CD4-positive, CD25-positive, alpha-beta regulatory T cell (primary cell): ENCODE measurements at regions not wholly inside any gene's neighbourhood (a gene's known extent, or its start where the extent isn't known, plus 50 kb on each side); places are given as distances from the start of the nearest gene placed in this dataset.

ENCODE experiments used
- ATAC-seq, 2 donors: fragments of 150-1000 bp; cut with Tn5 transposase; one replicate each; pipeline ENCODE4 v1.10.0; 2021; ENCODE audit warnings: low read depth in 2 of 2, moderate number of reproducible peaks in 2 of 2, moderate library complexity in 1 of 2
- DNase-seq, 3 donors: peaks; one replicate each; pipeline versions ENCODE4 v3.0.0 to v3.0.0-alpha.2; 2012 to 2022; ENCODE audit warnings: mixed read lengths in 1 of 3
- H3K27ac ChIP-seq: one replicate; pipeline ENCODE4 v1.7.0; 2013; ENCODE audit warnings: mild to moderate bottlenecking, low read length; ENCODE audit not compliant: insufficient read depth, poor library complexity, severe bottlenecking
- H3K27me3 ChIP-seq: one replicate; pipeline ENCODE4 v1.7.0; 2013; ENCODE audit warnings: low read length; ENCODE audit not compliant: control insufficient read depth, insufficient read depth
- H3K36me3 ChIP-seq: one replicate; pipeline ENCODE4 v1.7.0; 2013; ENCODE audit warnings: mild to moderate bottlenecking, low read length, moderate library complexity; ENCODE audit not compliant: control insufficient read depth, insufficient read depth
- H3K4me1 ChIP-seq: 2 replicates; pipeline ENCODE4 v1.7.0; 2013; ENCODE audit warnings: mild to moderate bottlenecking, low read length; ENCODE audit not compliant: insufficient read depth, control insufficient read depth, poor library complexity, severe bottlenecking
- H3K4me3 ChIP-seq: one replicate; pipeline ENCODE4 v1.7.0; 2013; ENCODE audit warnings: low read depth, mild to moderate bottlenecking, low read length, moderate library complexity
- H3K9me3 ChIP-seq, 2 experiments: 1 replicate in 1 of 2; 2 replicates in 1 of 2; pipeline ENCODE4 v1.7.0; 2013; ENCODE audit warnings: low read length in 2 of 2, mild to moderate bottlenecking in 1 of 2, moderate library complexity in 1 of 2; ENCODE audit not compliant: control insufficient read depth in 2 of 2
- H3K27ac Mint-ChIP-seq, 3 donors: one replicate each; pipeline ENCODE4 v1.8.0; 2020 to 2022; ENCODE audit warnings: mild to moderate bottlenecking in 3 of 3, mixed read lengths in 3 of 3, moderate library complexity in 2 of 3
- H3K27me3 Mint-ChIP-seq: one replicate; pipeline ENCODE4 v1.8.0; 2022; ENCODE audit warnings: mild to moderate bottlenecking, mixed read lengths
- H3K36me3 Mint-ChIP-seq: one replicate; pipeline ENCODE4 v1.8.0; 2020; ENCODE audit warnings: mixed read lengths
- H3K4me1 Mint-ChIP-seq, 4 donors: one replicate each; pipeline ENCODE4 v1.8.0; 2020 to 2022; ENCODE audit warnings: mixed read lengths in 4 of 4, mild to moderate bottlenecking in 1 of 4
- H3K4me3 Mint-ChIP-seq, 4 donors: one replicate each; pipeline ENCODE4 v1.8.0; 2020 to 2022; ENCODE audit warnings: mild to moderate bottlenecking in 4 of 4, mixed read lengths in 4 of 4, moderate library complexity in 3 of 4
- H3K9me3 Mint-ChIP-seq, 7 donors: one replicate each; pipeline ENCODE4 v1.8.0; 2020 to 2022; ENCODE audit warnings: mixed read lengths in 7 of 7, mild to moderate bottlenecking in 3 of 7, moderate library complexity in 2 of 7

GRCh38 chr10:131806646-131807317 is 94.0 kb upstream of the PPP2R2D start:
- Histone ChIP-seq H3K36me3 (no peaks in the 10 kb centered on the region), H3K4me1 (no peaks in the 10 kb centered on the region), H3K4me3 (no peak overlapping the region), H3K9me3 (no peaks in the 10 kb centered on the region), H3K27me3 (no peaks in the 10 kb centered on the region), H3K27ac (no peak overlapping the region)
- Mint-ChIP-seq H3K9me3 (no peaks in the 10 kb centered on the region), H3K4me3 (no peak overlapping the region), H3K27me3 (no peaks in the 10 kb centered on the region), H3K4me1 (no peaks in the 10 kb centered on the region), H3K27ac (no peak overlapping the region), H3K36me3 (no peaks in the 10 kb centered on the region)
- ATAC-seq (no peak), DNase-seq (no peak)

- no peak overlapping the region for H3K4me3 ChIP-seq
- ATAC-seq (no peak), DNase-seq (no peak)
- no peak overlapping the region for H3K27ac ChIP-seq
- no peaks in the 10 kb centered on the region for H3K4me1 Mint-ChIP-seq
- H3K4me1 ChIP-seq = no peaks in the 10 kb centered on the region
- no peak overlapping the region for H3K4me3 Mint-ChIP-seq
- no peak overlapping the region for H3K27ac Mint-ChIP-seq
- no peaks in the 10 kb centered on the region for H3K36me3 Mint-ChIP-seq
- no peaks in the 10 kb centered on the region for H3K9me3 ChIP-seq
- H3K27me3 ChIP-seq = no peaks in the 10 kb centered on the region
- H3K27me3 Mint-ChIP-seq = no peaks in the 10 kb centered on the region
- peaks cover 0 to 1% (median 0%) of the 10 kb centered on the region in 7 donors for H3K9me3 Mint-ChIP-seq
- H3K36me3 ChIP-seq = no peaks in the 10 kb centered on the region
Measured at GRCh38 chr10:131808370-131808930, 92.4 kb upstream of the PPP2R2D start.

- Histone ChIP-seq H3K36me3 (no peaks in the 10 kb centered on the region), H3K4me3 (no peak overlapping the region), H3K27me3 (no peaks in the 10 kb centered on the region), H3K9me3 (no peaks in the 10 kb centered on the region), H3K4me1 (no peaks in the 10 kb centered on the region), H3K27ac (no peak overlapping the region)
- ATAC-seq (no peak), DNase-seq (no peak)
- H3K4me3 Mint-ChIP-seq = no peak overlapping the region
- no peaks in the 10 kb centered on the region for H3K27me3 Mint-ChIP-seq
- H3K4me1 Mint-ChIP-seq = no peaks in the 10 kb centered on the region
- H3K9me3 Mint-ChIP-seq = peaks cover 0 to 1% (median 0%) of the 10 kb centered on the region in 7 donors
- no peaks in the 10 kb centered on the region for H3K36me3 Mint-ChIP-seq
- no peak overlapping the region for H3K27ac Mint-ChIP-seq
Measured at GRCh38 chr10:131810036-131810804, 90.6 kb upstream of the PPP2R2D start.

GRCh38 chr10:131810805-131811629 is 89.8 kb upstream of the PPP2R2D start:
- ATAC-seq (no peak), DNase-seq (no peak)
- H3K9me3 ChIP-seq = no peaks in the 10 kb centered on the region
- Mint-ChIP-seq H3K4me1 (no peaks in the 10 kb centered on the region), H3K27ac (no peak overlapping the region), H3K27me3 (no peaks in the 10 kb centered on the region), H3K9me3 (peaks cover 0 to 1% (median 0%) of the 10 kb centered on the region in 7 donors), H3K36me3 (no peaks in the 10 kb centered on the region), H3K4me3 (no peak overlapping the region)
- H3K4me1 ChIP-seq = no peaks in the 10 kb centered on the region
- H3K27me3 ChIP-seq = no peaks in the 10 kb centered on the region
- no peak overlapping the region for H3K27ac ChIP-seq
- no peaks in the 10 kb centered on the region for H3K36me3 ChIP-seq
- no peak overlapping the region for H3K4me3 ChIP-seq

GRCh38 chr10:131811630-131812403 is 89.0 kb upstream of the PPP2R2D start:
- peaks cover 0 to 1% (median 0%) of the 10 kb centered on the region in 7 donors for H3K9me3 Mint-ChIP-seq
- H3K27me3 Mint-ChIP-seq = no peaks in the 10 kb centered on the region
- Histone ChIP-seq H3K9me3 (no peaks in the 10 kb centered on the region), H3K36me3 (no peaks in the 10 kb centered on the region), H3K4me3 (no peak overlapping the region), H3K27ac (no peak overlapping the region), H3K27me3 (no peaks in the 10 kb centered on the region), H3K4me1 (no peaks in the 10 kb centered on the region)
- no peak overlapping the region for H3K4me3 Mint-ChIP-seq
- no peak overlapping the region for H3K27ac Mint-ChIP-seq
- H3K36me3 Mint-ChIP-seq = no peaks in the 10 kb centered on the region
- DNase-seq = no peak
- H3K4me1 Mint-ChIP-seq = no peaks in the 10 kb centered on the region
- no peak for ATAC-seq

- Histone ChIP-seq H3K9me3 (no peaks in the 10 kb centered on the region), H3K4me3 (no peak overlapping the region), H3K36me3 (no peaks in the 10 kb centered on the region), H3K27ac (no peak overlapping the region), H3K4me1 (no peaks in the 10 kb centered on the region), H3K27me3 (no peaks in the 10 kb centered on the region)
- no peak overlapping the region for H3K27ac Mint-ChIP-seq
- H3K4me3 Mint-ChIP-seq = no peak overlapping the region
- DNase-seq (no peak), ATAC-seq (no peak)
- H3K27me3 Mint-ChIP-seq = no peaks in the 10 kb centered on the region
- no peaks in the 10 kb centered on the region for H3K4me1 Mint-ChIP-seq
- peaks cover 0 to 1% (median 0%) of the 10 kb centered on the region in 7 donors for H3K9me3 Mint-ChIP-seq
- no peaks in the 10 kb centered on the region for H3K36me3 Mint-ChIP-seq
Measured at GRCh38 chr10:131812736-131813604, 87.8 kb upstream of the PPP2R2D start.
